ENCODE measurements at regions not wholly inside any gene's neighbourhood (a gene's known extent, or its start where the extent isn't known, plus 50 kb on each side); places are given as distances from the start of the nearest gene placed in this dataset.

GRCh38 chr22:23509571-23510302 is 70.4 kb downstream of the IGLL1 start:
- Histone ChIP-seq H3K27me3 (no peaks in the 10 kb centered on the region), H3K4me3 (no peak overlapping the region), H3K36me3 (no peaks in the 10 kb centered on the region), H3K27ac (no peak overlapping the region), H3K9me3 (no peaks in the 10 kb centered on the region), H3K4me1 (peaks cover 0 to 10% (median 0%) of the 10 kb centered on the region in 4 donors)
- 65 to 82% (median 73%) methylated on average over 9 to 11 of the region's 11 CpGs for WGBS, 5 donors
- intact Hi-C loops (cut with DNase I; ENCODE audit: low total_unique reads): no loop called here
- no peak for TF ChIP-seq EP300 (IDR thresholded peaks at IDR 0.05)
- TF ChIP-seq POLR2AphosphoS5 (IDR thresholded peaks at IDR 0.05): no peak
- TF ChIP-seq POLR2A (IDR thresholded peaks at IDR 0.05): no peak
- no peak for DNase-seq

DNA sequence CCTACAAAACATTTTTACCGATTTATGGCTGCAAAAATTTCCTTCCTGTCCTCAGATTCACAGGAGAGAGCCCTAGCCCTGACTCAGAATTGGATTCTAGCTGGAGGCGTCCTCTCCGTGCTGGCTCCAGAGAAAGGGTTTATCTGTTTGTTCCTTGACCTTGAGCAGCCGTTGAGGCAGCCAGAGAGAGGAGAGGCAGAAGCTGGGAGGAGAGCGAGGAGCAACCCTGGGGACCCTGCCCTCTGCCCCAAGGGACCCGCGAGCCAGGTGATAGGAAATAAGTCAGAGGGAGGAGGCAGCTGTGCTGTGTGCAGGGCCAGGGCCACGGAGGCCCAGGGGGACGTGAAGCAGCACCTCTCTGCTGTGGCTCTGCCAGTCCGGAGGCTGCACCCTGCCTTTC is 75.6 kb downstream of the IGLL1 start:
- H3K4me3 ChIP-seq: no peak overlapping the region
- intact Hi-C loops (cut with DNase I; ENCODE audit: low total_unique reads): no loop called here
- H3K27ac ChIP-seq: no peak overlapping the region
- TF ChIP-seq EP300 (IDR thresholded peaks at IDR 0.05) (no peak), CTCF (IDR thresholded peaks at IDR 0.05) (no peak), POLR2AphosphoS5 (IDR thresholded peaks at IDR 0.05) (no peak), POLR2A (IDR thresholded peaks at IDR 0.05) (no peak)
- DNase-seq: no peak
- H3K36me3 ChIP-seq: no peaks in the 10 kb centered on the region
- H3K9me3 ChIP-seq: no peaks in the 10 kb centered on the region
- peaks cover 0 to 5% (median 0%) of the 10 kb centered on the region in 3 donors for H3K27me3 ChIP-seq
- 29 to 44% (median 37%) methylated on average over 6 to 10 of the region's 10 CpGs for WGBS, 5 donors
- H3K4me1 ChIP-seq: peaks cover 0 to 7% (median 0%) of the 10 kb centered on the region in 4 donors

DNA sequence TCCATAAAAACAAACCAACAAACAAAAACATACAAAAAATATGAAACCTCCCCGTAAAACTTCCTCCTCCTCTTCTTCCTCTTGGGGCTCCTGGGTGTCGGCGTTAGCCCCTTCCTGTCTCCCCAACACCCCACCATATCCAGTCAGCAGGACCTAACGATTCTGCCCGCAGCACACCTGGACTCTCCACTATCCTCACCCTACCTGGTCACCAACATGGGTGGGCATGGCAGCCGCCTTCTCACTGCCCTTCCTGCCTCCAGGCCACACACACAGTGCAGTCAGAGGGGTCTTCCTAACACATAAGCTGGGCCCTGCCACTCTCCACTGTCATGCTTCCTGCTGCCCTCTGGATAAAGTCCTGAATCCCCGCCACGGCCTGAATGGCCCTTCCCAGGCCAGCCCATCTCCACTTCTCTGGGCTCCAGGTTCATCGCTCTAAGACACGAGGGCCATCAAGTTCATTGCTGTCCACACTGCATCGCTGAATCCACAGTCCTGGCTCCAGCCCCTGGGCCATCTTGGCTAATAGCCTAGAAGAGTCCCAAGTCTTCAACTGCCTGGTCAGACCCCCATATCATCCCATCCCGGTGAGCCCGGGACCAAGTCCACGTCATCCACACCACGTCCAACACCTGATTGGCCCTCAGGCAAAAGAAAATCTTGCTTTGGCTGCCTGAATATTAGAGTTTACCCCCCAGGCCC is 76.2 kb downstream of the IGLL1 start:
- Histone ChIP-seq H3K9me3 (no peaks in the 10 kb centered on the region), H3K27me3 (peaks cover 0 to 11% (median 0%) of the 10 kb centered on the region in 3 donors), H3K36me3 (no peaks in the 10 kb centered on the region), H3K4me1 (peaks cover 0 to 7% (median 0%) of the 10 kb centered on the region in 4 donors), H3K4me3 (no peak overlapping the region), H3K27ac (no peak overlapping the region)
- intact Hi-C loops (cut with DNase I; ENCODE audit: low total_unique reads): no loop called here
- TF ChIP-seq POLR2A (IDR thresholded peaks at IDR 0.05): no peak
- TF ChIP-seq EP300 (IDR thresholded peaks at IDR 0.05): no peak
- TF ChIP-seq CTCF (IDR thresholded peaks at IDR 0.05): no peak
- no peak for TF ChIP-seq POLR2AphosphoS5 (IDR thresholded peaks at IDR 0.05)
- no peak for DNase-seq
- WGBS, 5 donors: 81 to 92% (median 87%) methylated on average over 15 of the region's 15 CpGs

- H3K27ac ChIP-seq: no peak overlapping the region
- TF ChIP-seq POLR2AphosphoS5 (IDR thresholded peaks at IDR 0.05): no peak
- TF ChIP-seq EP300 (IDR thresholded peaks at IDR 0.05): no peak
- H3K9me3 ChIP-seq: no peaks in the 10 kb centered on the region
- WGBS, 5 donors: 83 to 100% (median 97%) methylated on average over 5 of the region's 5 CpGs
- peaks cover 0 to 7% (median 0%) of the 10 kb centered on the region in 4 donors for H3K4me1 ChIP-seq
- no peaks in the 10 kb centered on the region for H3K36me3 ChIP-seq
- H3K27me3 ChIP-seq: peaks cover 0 to 13% (median 0%) of the 10 kb centered on the region in 3 donors
- no peak for DNase-seq
- intact Hi-C loops (cut with DNase I; ENCODE audit: low total_unique reads): no loop called here
- no peak overlapping the region for H3K4me3 ChIP-seq
Observed at GRCh38 chr22:23503142-23503541, 76.9 kb downstream of the IGLL1 start.

DNA sequence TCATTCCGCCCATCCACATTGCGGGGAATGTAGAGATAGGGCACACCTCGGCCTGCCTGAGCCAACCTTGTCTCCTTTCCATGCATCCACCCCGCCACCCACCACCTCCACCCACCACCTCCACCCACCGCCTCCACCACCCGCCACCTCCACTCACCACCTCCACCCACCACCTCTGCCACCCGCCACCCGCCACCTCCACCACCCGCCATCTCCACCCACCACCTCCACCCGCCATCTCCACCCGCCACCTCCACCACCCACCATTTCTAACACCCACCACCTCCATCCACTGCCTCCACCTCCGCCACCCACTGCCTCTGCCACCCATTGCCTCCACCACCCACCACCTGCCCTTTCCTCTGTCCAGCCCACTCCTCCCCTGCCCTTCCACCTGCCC is 78.4 kb downstream of the IGLL1 start:
- Histone ChIP-seq H3K4me3 (no peak overlapping the region), H3K4me1 (peaks cover 0 to 7% (median 0%) of the 10 kb centered on the region in 4 donors), H3K27me3 (peaks cover 0 to 13% (median 0%) of the 10 kb centered on the region in 3 donors), H3K36me3 (no peaks in the 10 kb centered on the region), H3K9me3 (no peaks in the 10 kb centered on the region), H3K27ac (no peak overlapping the region)
- intact Hi-C loops (cut with DNase I; ENCODE audit: low total_unique reads): no loop called here
- no peak for TF ChIP-seq EP300 (IDR thresholded peaks at IDR 0.05)
- TF ChIP-seq CTCF (IDR thresholded peaks at IDR 0.05): no peak
- no peak for TF ChIP-seq POLR2A (IDR thresholded peaks at IDR 0.05)
- TF ChIP-seq POLR2AphosphoS5 (IDR thresholded peaks at IDR 0.05): no peak
- no peak for DNase-seq
- WGBS, 5 donors: 69 to 92% (median 86%) methylated on average over 5 to 12 of the region's 12 CpGs

Data from stomach (tissue), 8 donors.